HCT116 (cell line): ENCODE measurements at regions not wholly inside any gene's neighbourhood (a gene's known extent, or its start where the extent isn't known, plus 50 kb on each side); places are given as distances from the start of the nearest gene placed in this dataset.

Source experiments
- ATAC-seq: fragments of 200-7000 bp; cut with Tn5 transposase; 2 replicates; pipeline ENCODE4 v1.9.1; 2020; ENCODE audit warnings: mild to moderate bottlenecking, moderate library complexity
- BruUV-seq: library from RNA; stranded (reverse); fragments of 400-500 nt; replicated peaks from 2 replicates; lab custom pipeline; 2021; lab: Mats Ljungman, UMichigan
- CTCF ChIA-PET: fragments of 300-600 bp; sonication (Branson Sonifier 250); formaldehyde crosslinking; loops from one replicate; lab custom pipeline; 2021; ENCODE audit warnings: antibody characterized with exemption; lab: Charles Lee
- POLR2A ChIA-PET: fragments of 300-600, 350-600 bp; sonication (Branson Sonifier 250); formaldehyde crosslinking; loops from one replicate; lab custom pipeline; 2021; ENCODE audit warnings: antibody characterized with exemption; lab: Charles Lee
- RAD21 ChIA-PET, 2 experiments: fragments of 300-600 bp; sonication (Branson Sonifier 250); formaldehyde crosslinking; loops; one replicate each; lab custom pipeline; 2023; ENCODE audit warnings: low total read pairs in 2 of 2; ENCODE audit not compliant: uncharacterized antibody in 2 of 2, unreplicated experiment in 2 of 2, low non-redundant PET in 1 of 2; lab: Charles Lee
- DNase-seq: peaks from one replicate; pipeline ENCODE4 v3.0.0-alpha.2; 2010; ENCODE audit warnings: low read depth, low spot score
- H2AFZ ChIP-seq: fragments of 200-600 bp; shearing (Covaris generic), sonication (generic); 2 replicates; pipeline ENCODE4 v1.6.1; 2017; ENCODE audit warnings: low read depth, mixed run types, mixed read lengths, antibody characterized with exemption, low read length; ENCODE audit not compliant: poor library complexity, severe bottlenecking
- H3K27ac ChIP-seq: 2 replicates; pipeline ENCODE4 v1.5.1; 2012; ENCODE audit warnings: low read depth, low read length
- H3K27me3 ChIP-seq: fragments of 200-600 bp; sonication (generic); 2 replicates; pipeline ENCODE4 v1.6.1; 2016; ENCODE audit warnings: mixed run types, low read length, mixed read lengths; ENCODE audit not compliant: insufficient read depth
- H3K36me3 ChIP-seq, 2 experiments: fragments of 200-500 bp in 1 of 2; fragments of 200-600 bp in 1 of 2; sonication (Bioruptor generic) in 1 of 2; sonication (generic) in 1 of 2; 2 replicates each; pipeline versions ENCODE4 v1.5.1 to v1.6.1; 2014 to 2016; ENCODE audit warnings: low read length in 2 of 2, inconsistent platforms in 1 of 2, mixed read lengths in 1 of 2, mixed run types in 1 of 2; ENCODE audit not compliant: insufficient read depth in 2 of 2, control insufficient read depth in 1 of 2
- H3K4me1 ChIP-seq, 2 experiments: fragments of 200-600 bp in 1 of 2; sonication (generic) in 1 of 2; 2 replicates each; pipeline versions ENCODE4 v1.5.1 to v1.6.1; 2012 to 2017; ENCODE audit warnings: low read length in 2 of 2, inconsistent platforms in 1 of 2, mild to moderate bottlenecking in 1 of 2, mixed read lengths in 1 of 2, mixed run types in 1 of 2, moderate library complexity in 1 of 2; ENCODE audit not compliant: insufficient read depth in 2 of 2, control insufficient read depth in 1 of 2
- H3K4me2 ChIP-seq: fragments of 200-600 bp; sonication (generic); 2 replicates; pipeline ENCODE4 v1.6.1; 2017; ENCODE audit warnings: mixed run types, low read length, mixed read lengths
- H3K4me3 ChIP-seq, 2 experiments: fragments of 200-600 bp in 1 of 2; sonication (generic) in 1 of 2; replicated peaks in 1 of 2; 2 replicates each; pipeline ENCODE4 v1.5.1; 2011 to 2016; ENCODE audit warnings: low read length in 2 of 2, control low read depth in 1 of 2, low read depth in 1 of 2, mild to moderate bottlenecking in 1 of 2, mixed read lengths in 1 of 2, mixed run types in 1 of 2
- H3K79me2 ChIP-seq: fragments of 200-600 bp; sonication (generic); 2 replicates; pipeline ENCODE4 v1.6.1; 2017; ENCODE audit warnings: mild to moderate bottlenecking, mixed run types, low read length, moderate library complexity, mixed read lengths; ENCODE audit not compliant: insufficient read depth
- H3K9ac ChIP-seq: fragments of 200-600 bp; sonication (generic); 2 replicates; pipeline ENCODE4 v1.6.1; 2016; ENCODE audit warnings: low read length, mixed read lengths
- H3K9me2 ChIP-seq: fragments of 200-600 bp; sonication (generic), shearing (Covaris generic); 2 replicates; pipeline ENCODE4 v1.6.1; 2017; ENCODE audit warnings: mixed run types, mild to moderate bottlenecking, moderate library complexity; ENCODE audit not compliant: insufficient read depth
- H3K9me3 ChIP-seq, 2 experiments: fragments of 200-500 bp in 1 of 2; fragments of 200-600 bp in 1 of 2; sonication (Bioruptor generic) in 1 of 2; sonication (generic) in 1 of 2; 2 replicates each; pipeline ENCODE4 v1.6.1; 2014 to 2017; ENCODE audit warnings: low read length in 2 of 2, mixed read lengths in 2 of 2, inconsistent platforms in 1 of 2, low read depth in 1 of 2, mild to moderate bottlenecking in 1 of 2, mixed run types in 1 of 2, moderate library complexity in 1 of 2; ENCODE audit not compliant: control insufficient read depth in 1 of 2, insufficient read depth in 1 of 2
- H4K20me1 ChIP-seq: fragments of 200-600 bp; sonication (generic), shearing (Covaris generic); 2 replicates; pipeline ENCODE4 v1.6.1; 2017; ENCODE audit warnings: mixed run types, mild to moderate bottlenecking, moderate library complexity; ENCODE audit not compliant: insufficient read depth
- ATF3 ChIP-seq: IDR thresholded peaks from 2 replicates; pipeline ENCODE4 v1.6.1; 2012
- CBX3 ChIP-seq: IDR thresholded peaks from 2 replicates; pipeline ENCODE4 v1.6.1; 2012; ENCODE audit warnings: low read depth
- CEBPB ChIP-seq: IDR thresholded peaks from 2 replicates; pipeline ENCODE4 v1.6.1; 2012; ENCODE audit warnings: low read depth
- CTCF ChIP-seq, 3 experiments: fragments of 200-600 bp in 1 of 3; sonication (generic) in 1 of 3; IDR thresholded peaks in 2 of 3; conservative IDR thresholded peaks in 1 of 3; 2 replicates each; pipeline ENCODE4 v1.5.1; 2012 to 2017; ENCODE audit warnings: low read depth in 2 of 3, low read length in 2 of 3, antibody characterized with exemption in 1 of 3, borderline replicate concordance in 1 of 3, control low read depth in 1 of 3, mild to moderate bottlenecking in 1 of 3, mixed read lengths in 1 of 3, mixed run types in 1 of 3, moderate library complexity in 1 of 3; ENCODE audit not compliant: insufficient read depth in 1 of 3
- EGR1 ChIP-seq: IDR thresholded peaks from 2 replicates; pipeline ENCODE4 v1.6.1; 2012; ENCODE audit warnings: low read depth
- ELF1 ChIP-seq: IDR thresholded peaks from 2 replicates; pipeline ENCODE4 v1.6.1; 2012; ENCODE audit warnings: low read depth, borderline replicate concordance
- EZH2 ChIP-seq: fragments of 200-600 bp; sonication (generic); IDR thresholded peaks from 2 replicates; pipeline ENCODE4 v1.6.1; 2017; ENCODE audit warnings: antibody characterized with exemption, mixed run types
- FOSL1 ChIP-seq: IDR thresholded peaks from 2 replicates; pipeline ENCODE4 v1.6.1; 2012; ENCODE audit warnings: low read depth
- JUND ChIP-seq: IDR thresholded peaks from 2 replicates; pipeline ENCODE4 v1.6.1; 2012
- MAX ChIP-seq: IDR thresholded peaks from 2 replicates; pipeline ENCODE4 v1.6.1; 2012
- POLR2A ChIP-seq: IDR thresholded peaks from 2 replicates; pipeline ENCODE4 v1.7.0; 2011; ENCODE audit warnings: borderline replicate concordance; ENCODE audit not compliant: insufficient read depth, insufficient read length; ENCODE audit errors: extremely low read depth
- RAD21 ChIP-seq: IDR thresholded peaks from 2 replicates; pipeline ENCODE4 v1.6.1; 2012; ENCODE audit warnings: low read depth, mild to moderate bottlenecking
- REST ChIP-seq: IDR thresholded peaks from 2 replicates; pipeline ENCODE4 v1.6.1; 2012; ENCODE audit warnings: low read depth
- SIN3A ChIP-seq: IDR thresholded peaks from 2 replicates; pipeline ENCODE4 v1.6.1; 2012; ENCODE audit warnings: low read depth
- SP1 ChIP-seq: IDR thresholded peaks from 2 replicates; pipeline ENCODE4 v1.6.1; 2012; ENCODE audit warnings: low read depth
- SRF ChIP-seq: IDR thresholded peaks from 2 replicates; pipeline ENCODE4 v1.6.1; 2012; ENCODE audit warnings: low read depth
- ZFX ChIP-seq: fragments of 450-650 bp; IDR thresholded peaks from 2 replicates; pipeline ENCODE4 v1.6.1; 2017
- ZNF274 ChIP-seq: fragments of 200-500 bp; sonication (Bioruptor generic); IDR thresholded peaks from 2 replicates; pipeline ENCODE4 v1.6.1; 2014; ENCODE audit warnings: mild to moderate bottlenecking, low read depth, low read length, inconsistent platforms
- intact Hi-C: fragments of 100-400 bp; cut with micrococcal nuclease; formaldehyde crosslinking; loops from 2 replicates; pipeline ENCODE4 v1.10.0; 2022

- DNase-seq (no peak), ATAC-seq (no peak)
- no TSS peak for BruUV-seq
- ChIA-PET POLR2A (no interaction called here), CTCF (no interaction called here), RAD21 (no interaction called here)
- Histone ChIP-seq H3K36me3 (no peaks in the 10 kb centered on the region), H3K9me2 (no peaks in the 10 kb centered on the region), H3K9me3 (no peaks in the 10 kb centered on the region), H3K4me2 (no peak overlapping the region), H3K27ac (no peak overlapping the region), H2AFZ (no peak overlapping the region), H3K79me2 (no peaks in the 10 kb centered on the region), H3K27me3 (peaks cover 6% of the 10 kb centered on the region; the same call in 1 of the 2 replicates), H3K9ac (no peak overlapping the region), H3K4me3 (no peak overlapping the region), H3K4me1 (no peaks in the 10 kb centered on the region), H4K20me1 (no peaks in the 10 kb centered on the region)
- intact Hi-C loops = no loop called here
- TF ChIP-seq CBX3 (no peak), ELF1 (no peak), CEBPB (no peak), RAD21 (no peak), SP1 (no peak), MAX (no peak), ZFX (no peak), EZH2 (no peak), SIN3A (no peak)
Measured at GRCh38 chr3:72242326-72242725, 457.4 kb upstream of the PROK2 start.

- Histone ChIP-seq H3K9ac (no peak overlapping the region), H3K4me3 (no peak overlapping the region), H3K9me3 (no peaks in the 10 kb centered on the region), H3K36me3 (no peaks in the 10 kb centered on the region), H2AFZ (no peak overlapping the region), H3K9me2 (no peaks in the 10 kb centered on the region), H3K4me2 (no peak overlapping the region), H3K27ac (no peak overlapping the region), H3K79me2 (no peaks in the 10 kb centered on the region), H3K4me1 (no peaks in the 10 kb centered on the region), H3K27me3 (peaks cover 10% of the 10 kb centered on the region; the same call in 1 of the 2 replicates), H4K20me1 (no peaks in the 10 kb centered on the region)
- BruUV-seq = no TSS peak
- ChIA-PET CTCF (no interaction called here), RAD21 (no interaction called here), POLR2A (no interaction called here)
- DNase-seq (no peak), ATAC-seq (no peak)
- intact Hi-C loops = no loop called here
- TF ChIP-seq CTCF (IDR thresholded peaks at IDR 0.05 in 2 of 3, conservative IDR thresholded peaks at IDR 0.05 in 1 of 3; ENCODE audit: borderline replicate concordance in 1 of 3, insufficient read depth in 1 of 3, low read depth in 2 of 3, low read length in 2 of 3) (no peak), JUND (no peak), MAX (no peak), POLR2A (no peak), CEBPB (no peak), ELF1 (no peak), EGR1 (no peak), SIN3A (no peak), SRF (no peak), ATF3 (no peak), FOSL1 (no peak), ZNF274 (no peak), RAD21 (no peak), REST (no peak)
Measured at GRCh38 chr3:72241525-72241924, 456.6 kb upstream of the PROK2 start.
